Upper lobe of left lung (tissue), 4 donors: ENCODE measurements at regions not wholly inside any gene's neighbourhood (a gene's known extent, or its start where the extent isn't known, plus 50 kb on each side); places are given as distances from the start of the nearest gene placed in this dataset.

Experiments used
- EP300 ChIP-seq, 4 donors: sonication (generic); formaldehyde crosslinking; IDR thresholded peaks; one replicate each; pipeline ENCODE4 v1.5.1; 2017; ENCODE audit warnings: antibody characterized with exemption in 4 of 4, control low read depth in 2 of 4
- POLR2A ChIP-seq, 4 donors: fragments of 450-650 bp; IDR thresholded peaks; one replicate each; pipeline ENCODE4 v1.5.1; 2016 to 2017; ENCODE audit warnings: antibody characterized with exemption in 4 of 4, mild to moderate bottlenecking in 2 of 4
- TF ChIP-seq, protein P1 (sequence below), 6 experiments: fragments of 450-650 bp in 4 of 6; fragments of 200-600 bp in 2 of 6; sonication (generic) in 2 of 6; IDR thresholded peaks; one replicate each; pipeline ENCODE4 v1.5.1; 2016 to 2019; ENCODE audit warnings: antibody characterized with exemption in 6 of 6

DNA sequence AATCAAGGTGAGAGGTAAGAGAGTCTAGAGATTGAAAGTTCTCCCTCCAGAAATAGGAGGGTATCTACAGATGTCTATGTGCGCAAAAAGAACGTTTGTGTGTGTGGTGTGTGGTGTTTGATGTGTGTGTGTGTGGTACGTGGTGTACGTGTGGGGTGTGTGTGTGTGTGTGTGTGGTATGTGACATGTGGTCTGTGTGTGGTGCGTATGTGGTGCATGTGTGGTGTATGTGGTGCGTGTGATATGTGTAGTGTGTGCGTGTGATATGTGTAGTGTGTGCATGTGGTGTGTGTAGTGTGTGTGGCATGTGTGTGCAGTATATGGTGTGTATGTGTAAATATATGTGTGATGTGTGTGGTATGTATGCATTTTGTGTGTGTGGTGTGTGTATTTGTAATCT is 73.0 kb upstream of the LRRC4C start:
- TF ChIP-seq, protein P1, sequence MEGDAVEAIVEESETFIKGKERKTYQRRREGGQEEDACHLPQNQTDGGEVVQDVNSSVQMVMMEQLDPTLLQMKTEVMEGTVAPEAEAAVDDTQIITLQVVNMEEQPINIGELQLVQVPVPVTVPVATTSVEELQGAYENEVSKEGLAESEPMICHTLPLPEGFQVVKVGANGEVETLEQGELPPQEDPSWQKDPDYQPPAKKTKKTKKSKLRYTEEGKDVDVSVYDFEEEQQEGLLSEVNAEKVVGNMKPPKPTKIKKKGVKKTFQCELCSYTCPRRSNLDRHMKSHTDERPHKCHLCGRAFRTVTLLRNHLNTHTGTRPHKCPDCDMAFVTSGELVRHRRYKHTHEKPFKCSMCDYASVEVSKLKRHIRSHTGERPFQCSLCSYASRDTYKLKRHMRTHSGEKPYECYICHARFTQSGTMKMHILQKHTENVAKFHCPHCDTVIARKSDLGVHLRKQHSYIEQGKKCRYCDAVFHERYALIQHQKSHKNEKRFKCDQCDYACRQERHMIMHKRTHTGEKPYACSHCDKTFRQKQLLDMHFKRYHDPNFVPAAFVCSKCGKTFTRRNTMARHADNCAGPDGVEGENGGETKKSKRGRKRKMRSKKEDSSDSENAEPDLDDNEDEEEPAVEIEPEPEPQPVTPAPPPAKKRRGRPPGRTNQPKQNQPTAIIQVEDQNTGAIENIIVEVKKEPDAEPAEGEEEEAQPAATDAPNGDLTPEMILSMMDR (IDR thresholded peaks at IDR 0.05), result no peak
- TF ChIP-seq EP300 (IDR thresholded peaks at IDR 0.05) (no peak), POLR2A (IDR thresholded peaks at IDR 0.05) (no peak)
